ENCODE measurements at regions not wholly inside any gene's neighbourhood (a gene's known extent, or its start where the extent isn't known, plus 50 kb on each side); places are given as distances from the start of the nearest gene placed in this dataset.

- Mint-ChIP-seq H3K27me3 (ENCODE audit: insufficient read depth, low read depth, poor library complexity) (peaks cover 1% of the 10 kb centered on the region), H3K4me3 (no peak overlapping the region), H3K27ac (no peak overlapping the region), H3K4me1 (no peaks in the 10 kb centered on the region), H3K9me3 (peaks cover 14% of the 10 kb centered on the region; the same call in 2 of the 3 replicates), H3K36me3 (ENCODE audit: low read depth) (peaks cover 2% of the 10 kb centered on the region; the same call in 2 of the 3 replicates)
- Histone ChIP-seq H3K27me3 (ENCODE audit: insufficient read depth) (no peaks in the 10 kb centered on the region), H3K79me2 (replicated peaks; ENCODE audit: insufficient read depth) (no peaks in the 10 kb centered on the region), H3K27ac (ENCODE audit: low read depth) (no peak overlapping the region), H2AFZ (no peak overlapping the region), H3K9me2 (ENCODE audit: insufficient read depth) (0 out of 2 replicates have a peak, but pooled peaks cover 2% of the 10 kb centered on the region), H4K20me1 (replicated peaks; ENCODE audit: insufficient read depth) (no peaks in the 10 kb centered on the region), H3K36me3 (ENCODE audit: insufficient read depth) (no peaks in the 10 kb centered on the region), H3K4me3 (no peak overlapping the region), H3K4me1 (ENCODE audit: insufficient read depth) (no peaks in the 10 kb centered on the region), H3K4me2 (no peak overlapping the region), H3F3A (replicated peaks; ENCODE audit: low read depth) (no peaks in the 10 kb centered on the region)
- ATAC-seq: no peak
- TF ChIP-seq CREB1 (CRISPR knock-in tag; IDR thresholded peaks at IDR 0.05; ENCODE audit: low read depth) (no peak), NANOG (IDR thresholded peaks at IDR 0.05; ENCODE audit: borderline replicate concordance) (no peak), ETS1 (IDR thresholded peaks at IDR 0.05) (no peak), POLR2AphosphoS5 (IDR thresholded peaks at IDR 0.05; ENCODE audit: low read depth) (no peak)
- no peak for DNase-seq (ENCODE audit: low spot score)
Observed at GRCh38 chr10:1881636-1882035, 144.3 kb upstream of the ADARB2 start.

- no peaks in the 10 kb centered on the region; the same call in 1 of the 2 replicates for H3K9me2 ChIP-seq (ENCODE audit: insufficient read depth)
- no peaks in the 10 kb centered on the region for H3F3A ChIP-seq (replicated peaks; ENCODE audit: low read depth)
- Mint-ChIP-seq H3K9me3 (peaks cover 13% of the 10 kb centered on the region; the same call in 2 of the 3 replicates), H3K36me3 (ENCODE audit: low read depth) (peaks cover 6% of the 10 kb centered on the region), H3K4me1 (no peaks in the 10 kb centered on the region), H3K27me3 (ENCODE audit: insufficient read depth, low read depth, poor library complexity) (peaks cover 4% of the 10 kb centered on the region), H3K4me3 (no peak overlapping the region), H3K27ac (no peak overlapping the region)
- H3K79me2 ChIP-seq (replicated peaks; ENCODE audit: insufficient read depth): no peaks in the 10 kb centered on the region
- H2AFZ ChIP-seq: no peak overlapping the region
- H3K27ac ChIP-seq (ENCODE audit: low read depth): no peak overlapping the region
- H3K36me3 ChIP-seq (ENCODE audit: insufficient read depth): no peaks in the 10 kb centered on the region
- H3K4me3 ChIP-seq: no peak overlapping the region
- DNase-seq (ENCODE audit: low spot score) (no peak), ATAC-seq (no peak)
- no peaks in the 10 kb centered on the region for H4K20me1 ChIP-seq (replicated peaks; ENCODE audit: insufficient read depth)
- no peaks in the 10 kb centered on the region for H3K27me3 ChIP-seq (ENCODE audit: insufficient read depth)
- no peak overlapping the region for H3K4me2 ChIP-seq
- H3K4me1 ChIP-seq (ENCODE audit: insufficient read depth): no peaks in the 10 kb centered on the region
- TF ChIP-seq, protein P1, sequence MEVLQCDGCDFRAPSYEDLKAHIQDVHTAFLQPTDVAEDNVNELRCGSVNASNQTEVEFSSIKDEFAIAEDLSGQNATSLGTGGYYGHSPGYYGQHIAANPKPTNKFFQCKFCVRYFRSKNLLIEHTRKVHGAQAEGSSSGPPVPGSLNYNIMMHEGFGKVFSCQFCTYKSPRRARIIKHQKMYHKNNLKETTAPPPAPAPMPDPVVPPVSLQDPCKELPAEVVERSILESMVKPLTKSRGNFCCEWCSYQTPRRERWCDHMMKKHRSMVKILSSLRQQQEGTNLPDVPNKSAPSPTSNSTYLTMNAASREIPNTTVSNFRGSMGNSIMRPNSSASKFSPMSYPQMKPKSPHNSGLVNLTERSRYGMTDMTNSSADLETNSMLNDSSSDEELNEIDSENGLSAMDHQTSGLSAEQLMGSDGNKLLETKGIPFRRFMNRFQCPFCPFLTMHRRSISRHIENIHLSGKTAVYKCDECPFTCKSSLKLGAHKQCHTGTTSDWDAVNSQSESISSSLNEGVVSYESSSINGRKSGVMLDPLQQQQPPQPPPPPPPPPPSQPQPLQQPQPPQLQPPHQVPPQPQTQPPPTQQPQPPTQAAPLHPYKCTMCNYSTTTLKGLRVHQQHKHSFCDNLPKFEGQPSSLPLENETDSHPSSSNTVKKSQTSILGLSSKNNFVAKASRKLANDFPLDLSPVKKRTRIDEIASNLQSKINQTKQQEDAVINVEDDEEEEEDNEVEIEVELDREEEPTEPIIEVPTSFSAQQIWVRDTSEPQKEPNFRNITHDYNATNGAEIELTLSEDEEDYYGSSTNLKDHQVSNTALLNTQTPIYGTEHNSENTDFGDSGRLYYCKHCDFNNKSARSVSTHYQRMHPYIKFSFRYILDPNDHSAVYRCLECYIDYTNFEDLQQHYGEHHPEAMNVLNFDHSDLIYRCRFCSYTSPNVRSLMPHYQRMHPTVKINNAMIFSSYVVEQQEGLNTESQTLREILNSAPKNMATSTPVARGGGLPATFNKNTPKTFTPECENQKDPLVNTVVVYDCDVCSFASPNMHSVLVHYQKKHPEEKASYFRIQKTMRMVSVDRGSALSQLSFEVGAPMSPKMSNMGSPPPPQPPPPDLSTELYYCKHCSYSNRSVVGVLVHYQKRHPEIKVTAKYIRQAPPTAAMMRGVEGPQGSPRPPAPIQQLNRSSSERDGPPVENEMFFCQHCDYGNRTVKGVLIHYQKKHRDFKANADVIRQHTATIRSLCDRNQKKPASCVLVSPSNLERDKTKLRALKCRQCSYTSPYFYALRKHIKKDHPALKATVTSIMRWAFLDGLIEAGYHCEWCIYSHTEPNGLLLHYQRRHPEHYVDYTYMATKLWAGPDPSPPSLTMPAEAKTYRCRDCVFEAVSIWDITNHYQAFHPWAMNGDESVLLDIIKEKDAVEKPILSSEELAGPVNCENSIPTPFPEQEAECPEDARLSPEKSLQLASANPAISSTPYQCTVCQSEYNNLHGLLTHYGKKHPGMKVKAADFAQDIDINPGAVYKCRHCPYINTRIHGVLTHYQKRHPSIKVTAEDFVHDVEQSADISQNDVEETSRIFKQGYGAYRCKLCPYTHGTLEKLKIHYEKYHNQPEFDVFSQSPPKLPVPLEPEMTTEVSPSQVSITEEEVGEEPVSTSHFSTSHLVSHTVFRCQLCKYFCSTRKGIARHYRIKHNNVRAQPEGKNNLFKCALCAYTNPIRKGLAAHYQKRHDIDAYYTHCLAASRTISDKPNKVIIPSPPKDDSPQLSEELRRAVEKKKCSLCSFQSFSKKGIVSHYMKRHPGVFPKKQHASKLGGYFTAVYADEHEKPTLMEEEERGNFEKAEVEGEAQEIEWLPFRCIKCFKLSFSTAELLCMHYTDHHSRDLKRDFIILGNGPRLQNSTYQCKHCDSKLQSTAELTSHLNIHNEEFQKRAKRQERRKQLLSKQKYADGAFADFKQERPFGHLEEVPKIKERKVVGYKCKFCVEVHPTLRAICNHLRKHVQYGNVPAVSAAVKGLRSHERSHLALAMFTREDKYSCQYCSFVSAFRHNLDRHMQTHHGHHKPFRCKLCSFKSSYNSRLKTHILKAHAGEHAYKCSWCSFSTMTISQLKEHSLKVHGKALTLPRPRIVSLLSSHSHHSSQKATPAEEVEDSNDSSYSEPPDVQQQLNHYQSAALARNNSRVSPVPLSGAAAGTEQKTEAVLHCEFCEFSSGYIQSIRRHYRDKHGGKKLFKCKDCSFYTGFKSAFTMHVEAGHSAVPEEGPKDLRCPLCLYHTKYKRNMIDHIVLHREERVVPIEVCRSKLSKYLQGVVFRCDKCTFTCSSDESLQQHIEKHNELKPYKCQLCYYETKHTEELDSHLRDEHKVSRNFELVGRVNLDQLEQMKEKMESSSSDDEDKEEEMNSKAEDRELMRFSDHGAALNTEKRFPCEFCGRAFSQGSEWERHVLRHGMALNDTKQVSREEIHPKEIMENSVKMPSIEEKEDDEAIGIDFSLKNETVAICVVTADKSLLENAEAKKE (CRISPR knock-in tag; IDR thresholded peaks at IDR 0.05): no peak
- TF ChIP-seq JUNB (IDR thresholded peaks at IDR 0.05; ENCODE audit: unreplicated experiment) (no peak), REST (IDR thresholded peaks at IDR 0.05; ENCODE audit: unreplicated experiment) (no peak), NANOG (IDR thresholded peaks at IDR 0.05; ENCODE audit: borderline replicate concordance) (no peak)
- TF ChIP-seq, protein P2, sequence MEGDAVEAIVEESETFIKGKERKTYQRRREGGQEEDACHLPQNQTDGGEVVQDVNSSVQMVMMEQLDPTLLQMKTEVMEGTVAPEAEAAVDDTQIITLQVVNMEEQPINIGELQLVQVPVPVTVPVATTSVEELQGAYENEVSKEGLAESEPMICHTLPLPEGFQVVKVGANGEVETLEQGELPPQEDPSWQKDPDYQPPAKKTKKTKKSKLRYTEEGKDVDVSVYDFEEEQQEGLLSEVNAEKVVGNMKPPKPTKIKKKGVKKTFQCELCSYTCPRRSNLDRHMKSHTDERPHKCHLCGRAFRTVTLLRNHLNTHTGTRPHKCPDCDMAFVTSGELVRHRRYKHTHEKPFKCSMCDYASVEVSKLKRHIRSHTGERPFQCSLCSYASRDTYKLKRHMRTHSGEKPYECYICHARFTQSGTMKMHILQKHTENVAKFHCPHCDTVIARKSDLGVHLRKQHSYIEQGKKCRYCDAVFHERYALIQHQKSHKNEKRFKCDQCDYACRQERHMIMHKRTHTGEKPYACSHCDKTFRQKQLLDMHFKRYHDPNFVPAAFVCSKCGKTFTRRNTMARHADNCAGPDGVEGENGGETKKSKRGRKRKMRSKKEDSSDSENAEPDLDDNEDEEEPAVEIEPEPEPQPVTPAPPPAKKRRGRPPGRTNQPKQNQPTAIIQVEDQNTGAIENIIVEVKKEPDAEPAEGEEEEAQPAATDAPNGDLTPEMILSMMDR (conservative IDR thresholded peaks at IDR 0.05; ENCODE audit: low read depth in 2 of 2): no peak
Observed at GRCh38 chr10:1874533-1874932, 137.2 kb upstream of the ADARB2 start.
